PC-3 (cell line): ENCODE measurements at regions not wholly inside any gene's neighbourhood (a gene's known extent, or its start where the extent isn't known, plus 50 kb on each side); places are given as distances from the start of the nearest gene placed in this dataset.

Experiments
- ATAC-seq: fragments of 200-7000 bp; cut with Tn5 transposase; 2 replicates; pipeline ENCODE4 v1.9.1; 2020; ENCODE audit warnings: mild to moderate bottlenecking, moderate library complexity
- BruUV-seq: library from RNA; stranded (reverse); fragments of 400-500 nt; replicated peaks from 2 replicates; lab custom pipeline; 2021; lab: Mats Ljungman, UMichigan
- CTCF ChIA-PET: fragments of 300-600 bp; sonication (Branson Sonifier 250); formaldehyde crosslinking; loops from one replicate; lab custom pipeline; 2022; ENCODE audit warnings: antibody characterized with exemption; lab: Charles Lee
- POLR2A ChIA-PET: fragments of 300-600 bp; sonication (Branson Sonifier 250); formaldehyde crosslinking; loops from one replicate; lab custom pipeline; 2022; ENCODE audit warnings: antibody characterized with exemption; ENCODE audit not compliant: unreplicated experiment; lab: Charles Lee
- DNase-seq: peaks from one replicate; pipeline ENCODE4 v3.0.0-alpha.2; 2015
- H2AFZ ChIP-seq: fragments of 300-600 bp; sonication (generic); 2 replicates; pipeline ENCODE4 v1.6.0; 2016; ENCODE audit warnings: antibody characterized with exemption, low read length
- H3F3A ChIP-seq: fragments of 300-600 bp; sonication (generic); one replicate; pipeline ENCODE4 v1.6.0; 2017; ENCODE audit warnings: antibody characterized with exemption, low read length, control low read depth, mild to moderate bottlenecking; ENCODE audit not compliant: unreplicated experiment
- H3K27ac ChIP-seq: fragments of 300-600 bp; sonication (generic); 2 replicates; pipeline ENCODE4 v1.5.1; 2016; ENCODE audit warnings: mild to moderate bottlenecking, low read length
- H3K27me3 ChIP-seq: fragments of 300-600 bp; sonication (generic); 2 replicates; pipeline ENCODE4 v1.6.1; 2016; ENCODE audit warnings: low read length, mixed read lengths
- H3K36me3 ChIP-seq: fragments of 300-600 bp; sonication (generic); 2 replicates; pipeline ENCODE4 v1.6.1; 2016; ENCODE audit warnings: low read depth, mixed run types, low read length, mixed read lengths
- H3K4me1 ChIP-seq: fragments of 300-600 bp; sonication (generic); 2 replicates; pipeline ENCODE4 v1.5.1; 2016; ENCODE audit warnings: low read length; ENCODE audit not compliant: insufficient read depth
- H3K4me2 ChIP-seq: fragments of 300-600 bp; sonication (generic); 2 replicates; pipeline ENCODE4 v1.6.0; 2016; ENCODE audit warnings: low read length
- H3K4me3 ChIP-seq: fragments of 300-600 bp; sonication (generic); 2 replicates; pipeline ENCODE4 v1.5.1; 2016; ENCODE audit warnings: mild to moderate bottlenecking, low read length, mixed read lengths
- H3K79me2 ChIP-seq: fragments of 300-600 bp; sonication (generic); 2 replicates; pipeline ENCODE4 v1.6.1; 2017; ENCODE audit warnings: low read length, mixed read lengths
- H3K9ac ChIP-seq: fragments of 300-600 bp; sonication (generic); 2 replicates; pipeline ENCODE4 v1.6.0; 2016; ENCODE audit warnings: mild to moderate bottlenecking, low read length
- H3K9me2 ChIP-seq: fragments of 300-600 bp; sonication (generic); replicated peaks from 2 replicates; pipeline ENCODE4 v1.6.1; 2016; ENCODE audit warnings: mixed run types, low read length, mixed read lengths
- H3K9me3 ChIP-seq: fragments of 300-600 bp; sonication (generic); 2 replicates; pipeline ENCODE4 v1.6.1; 2016; ENCODE audit warnings: low read length, mixed read lengths
- H4K20me1 ChIP-seq: fragments of 300-600 bp; sonication (generic); 2 replicates; pipeline ENCODE4 v1.6.1; 2016; ENCODE audit warnings: low read length, mixed read lengths
- EZH2 ChIP-seq: fragments of 300-600 bp; sonication (generic); IDR thresholded peaks from one replicate; pipeline ENCODE4 v1.6.1; 2017; ENCODE audit warnings: antibody characterized with exemption, mild to moderate bottlenecking, low read length; ENCODE audit not compliant: unreplicated experiment
- EZH2phosphoT487 ChIP-seq: fragments of 300-600 bp; sonication (generic); IDR thresholded peaks from 2 replicates; pipeline ENCODE4 v1.6.1; 2018; ENCODE audit warnings: mild to moderate bottlenecking, antibody characterized with exemption, low read length, borderline replicate concordance
- intact Hi-C: fragments of 100-400 bp; cut with micrococcal nuclease; formaldehyde crosslinking; loops from 2 replicates; pipeline ENCODE4 v1.9.0; 2023
- TF ChIP-seq, protein P1 (sequence below): fragments of 300-600 bp; sonication (generic); conservative IDR thresholded peaks from 2 replicates; pipeline ENCODE4 v1.5.1; 2017; ENCODE audit warnings: antibody characterized with exemption, low read depth, mild to moderate bottlenecking, low read length

DNA sequence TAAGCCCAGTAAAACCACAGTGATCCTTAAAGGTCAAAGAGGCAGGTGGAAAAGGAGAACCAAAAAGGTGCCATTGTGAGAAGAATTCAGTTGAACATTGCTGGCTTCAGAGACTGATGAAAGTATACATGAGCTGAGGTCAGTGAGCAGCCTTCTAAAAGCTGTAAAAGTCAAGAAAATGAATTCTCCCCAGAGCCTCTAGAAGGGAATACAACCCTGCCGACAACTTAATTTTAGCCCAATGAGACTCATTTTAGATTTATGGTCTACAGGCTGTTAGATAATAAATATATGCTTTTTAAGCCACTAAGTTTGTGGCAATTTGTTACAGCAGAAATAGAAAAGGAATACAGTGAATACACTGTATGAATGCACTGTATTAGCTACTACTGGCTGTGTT lies 911.4 kb downstream of the TRIB2 start:
- Histone ChIP-seq H3F3A (no peaks in the 10 kb centered on the region), H3K9me3 (no peaks in the 10 kb centered on the region), H3K4me1 (no peaks in the 10 kb centered on the region), H2AFZ (no peak overlapping the region), H3K79me2 (no peaks in the 10 kb centered on the region), H3K9ac (no peak overlapping the region), H3K9me2 (no peaks in the 10 kb centered on the region), H4K20me1 (no peaks in the 10 kb centered on the region), H3K36me3 (no peaks in the 10 kb centered on the region), H3K4me3 (no peak overlapping the region), H3K27me3 (no peaks in the 10 kb centered on the region), H3K4me2 (no peak overlapping the region), H3K27ac (no peak overlapping the region)
- POLR2A ChIA-PET = no interaction called here
- no TSS peak for BruUV-seq
- CTCF ChIA-PET = no interaction called here
- TF ChIP-seq EZH2phosphoT487 (no peak), EZH2 (no peak)
- TF ChIP-seq, protein P1, sequence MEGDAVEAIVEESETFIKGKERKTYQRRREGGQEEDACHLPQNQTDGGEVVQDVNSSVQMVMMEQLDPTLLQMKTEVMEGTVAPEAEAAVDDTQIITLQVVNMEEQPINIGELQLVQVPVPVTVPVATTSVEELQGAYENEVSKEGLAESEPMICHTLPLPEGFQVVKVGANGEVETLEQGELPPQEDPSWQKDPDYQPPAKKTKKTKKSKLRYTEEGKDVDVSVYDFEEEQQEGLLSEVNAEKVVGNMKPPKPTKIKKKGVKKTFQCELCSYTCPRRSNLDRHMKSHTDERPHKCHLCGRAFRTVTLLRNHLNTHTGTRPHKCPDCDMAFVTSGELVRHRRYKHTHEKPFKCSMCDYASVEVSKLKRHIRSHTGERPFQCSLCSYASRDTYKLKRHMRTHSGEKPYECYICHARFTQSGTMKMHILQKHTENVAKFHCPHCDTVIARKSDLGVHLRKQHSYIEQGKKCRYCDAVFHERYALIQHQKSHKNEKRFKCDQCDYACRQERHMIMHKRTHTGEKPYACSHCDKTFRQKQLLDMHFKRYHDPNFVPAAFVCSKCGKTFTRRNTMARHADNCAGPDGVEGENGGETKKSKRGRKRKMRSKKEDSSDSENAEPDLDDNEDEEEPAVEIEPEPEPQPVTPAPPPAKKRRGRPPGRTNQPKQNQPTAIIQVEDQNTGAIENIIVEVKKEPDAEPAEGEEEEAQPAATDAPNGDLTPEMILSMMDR = no peak
- ATAC-seq (no peak), DNase-seq (no peak)
- intact Hi-C loops = no loop called here

DNA sequence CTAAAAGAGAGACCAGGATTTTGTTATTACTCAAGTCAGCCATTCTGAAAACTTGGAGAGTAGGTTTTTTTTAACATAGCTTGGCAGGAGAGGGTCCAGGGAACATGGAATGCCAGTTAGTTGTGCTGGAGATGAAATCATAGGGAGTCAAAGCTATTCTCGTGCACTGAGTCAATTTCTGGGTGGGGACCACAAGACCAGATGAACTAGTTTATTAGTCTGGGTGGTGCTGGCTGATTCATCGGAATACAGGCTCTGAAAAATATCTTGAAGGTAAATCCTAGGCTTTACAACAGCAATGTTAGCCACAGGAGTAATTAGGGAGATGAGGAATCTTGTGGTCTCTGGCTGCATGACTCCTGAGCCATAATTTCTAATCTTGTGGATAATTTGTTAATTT lies 921.4 kb downstream of the TRIB2 start:
- peak; percentile 81 for ATAC-seq
- H3K4me2 ChIP-seq = peak overlapping the region; percentile 31
- CTCF ChIA-PET = no interaction called here

DNA sequence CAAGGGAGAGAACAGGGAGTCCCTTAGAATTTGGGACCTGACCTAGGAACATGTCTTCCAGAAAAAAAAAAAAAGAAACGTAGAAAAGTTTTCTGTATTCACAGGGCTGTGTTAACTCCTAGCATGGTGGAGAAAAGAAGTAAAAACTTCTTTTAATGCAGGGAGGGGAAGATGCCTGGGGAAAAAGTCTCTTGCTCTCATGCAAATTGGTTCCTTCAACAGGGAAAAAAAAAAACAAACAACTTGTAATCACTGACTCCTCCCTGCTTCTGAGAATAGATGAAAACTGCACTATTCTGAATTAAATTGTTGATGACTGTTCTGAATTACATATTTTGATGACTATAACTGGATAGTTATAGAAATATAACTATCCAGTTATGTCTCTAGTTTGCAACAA lies 933.2 kb downstream of the TRIB2 start:
- no peaks in the 10 kb centered on the region for H3K9me2 ChIP-seq

More for the DNA sequence above, 921.4 kb downstream of the TRIB2 start:
- H3K36me3 ChIP-seq = no peaks in the 10 kb centered on the region
- H3F3A ChIP-seq = no peaks in the 10 kb centered on the region
- H3K27ac ChIP-seq = peak overlapping the region; percentile 42; the same call in 1 of the 2 replicates
- intact Hi-C loops = no loop called here
- H3K4me1 ChIP-seq = 0 out of 2 replicates have a peak, but pooled peaks cover 4% of the 10 kb centered on the region
- no peaks in the 10 kb centered on the region for H3K9me2 ChIP-seq
- POLR2A ChIA-PET = no interaction called here
- DNase-seq = peak; percentile 87
- TF ChIP-seq, protein P1 = no peak
- no peak for TF ChIP-seq EZH2
- TF ChIP-seq EZH2phosphoT487 = no peak
- no TSS peak for BruUV-seq
- no peaks in the 10 kb centered on the region for H3K79me2 ChIP-seq
- no peaks in the 10 kb centered on the region for H3K9me3 ChIP-seq
- H2AFZ ChIP-seq = no peak overlapping the region
- H3K4me3 ChIP-seq = no peak overlapping the region
- no peaks in the 10 kb centered on the region for H4K20me1 ChIP-seq
- H3K27me3 ChIP-seq = no peaks in the 10 kb centered on the region
- no peak overlapping the region for H3K9ac ChIP-seq

More for the DNA sequence above, 933.2 kb downstream of the TRIB2 start:
- no peak overlapping the region for H2AFZ ChIP-seq
- BruUV-seq = no TSS peak
- peaks cover 24% of the 10 kb centered on the region for H3K4me1 ChIP-seq
- no peak overlapping the region for H3K9ac ChIP-seq
- H3K27me3 ChIP-seq = no peaks in the 10 kb centered on the region
- TF ChIP-seq EZH2phosphoT487 (no peak), EZH2 (no peak)
- TF ChIP-seq, protein P1 = no peak
- H3K27ac ChIP-seq = no peak overlapping the region
- ATAC-seq (no peak), DNase-seq (no peak)
- no peak overlapping the region for H3K4me2 ChIP-seq
- H3K9me3 ChIP-seq = peaks cover 5% of the 10 kb centered on the region; the same call in 1 of the 2 replicates
- intact Hi-C loops = no loop called here
- H3K36me3 ChIP-seq = no peaks in the 10 kb centered on the region
- CTCF ChIA-PET = no interaction called here
- no peaks in the 10 kb centered on the region for H3F3A ChIP-seq
- no peaks in the 10 kb centered on the region for H3K79me2 ChIP-seq
- H3K4me3 ChIP-seq = no peak overlapping the region
- POLR2A ChIA-PET = no interaction called here
- no peaks in the 10 kb centered on the region for H4K20me1 ChIP-seq
